ENCODE measurements at regions not wholly inside any gene's neighbourhood (a gene's known extent, or its start where the extent isn't known, plus 50 kb on each side); places are given as distances from the start of the nearest gene placed in this dataset.

DNA sequence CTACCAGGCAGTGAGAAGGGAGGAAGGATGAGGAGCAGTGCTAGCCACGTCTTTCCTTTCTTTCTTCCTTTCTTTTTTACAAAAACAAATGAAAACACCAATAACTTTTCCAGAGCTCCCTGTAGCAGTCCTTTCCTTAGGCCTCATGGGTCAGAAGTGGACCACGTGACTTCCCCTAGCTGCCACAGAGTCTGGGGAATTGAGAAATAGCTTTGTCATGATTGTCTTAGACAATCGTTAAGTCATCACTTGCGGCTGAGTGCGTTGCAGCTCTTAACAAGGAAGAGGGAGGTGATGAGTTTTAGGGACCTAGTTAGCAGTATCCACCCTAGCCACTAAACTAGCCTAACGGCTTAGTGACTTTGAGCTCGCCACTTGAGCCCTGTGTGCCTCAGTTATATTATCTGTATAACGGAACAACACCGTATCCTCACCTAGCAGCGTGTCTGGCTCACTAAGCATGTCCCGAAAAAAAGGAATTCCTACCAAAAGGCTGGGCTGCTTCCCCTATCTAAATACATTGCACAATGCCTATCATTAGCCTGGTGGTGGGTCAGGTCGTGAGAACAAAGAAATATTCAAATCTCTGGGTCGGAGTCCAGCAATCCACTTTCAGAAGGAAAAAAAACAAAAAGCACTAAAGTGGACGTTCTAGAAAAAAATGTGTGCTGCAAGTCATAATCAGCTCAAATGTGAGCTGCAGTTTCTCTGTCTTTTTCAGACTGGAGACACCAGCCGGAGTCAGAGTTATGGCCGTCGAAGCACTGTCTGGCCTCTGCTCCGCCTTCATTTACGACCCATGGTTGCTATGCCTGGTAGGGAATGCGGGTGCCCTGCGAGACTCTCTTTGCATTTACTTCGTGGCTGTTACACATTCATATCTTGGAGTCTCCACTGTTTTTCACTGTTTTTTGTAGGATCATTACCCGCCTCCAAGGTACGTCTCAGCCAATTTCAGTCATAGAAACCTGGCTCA is 338.5 kb upstream of the FOXK1 start:
- Mint-ChIP-seq H3K36me3 (ENCODE audit: low read depth) (peaks cover 36% of the 10 kb centered on the region), H3K9me3 (peaks cover 97% of the 10 kb centered on the region), H3K27me3 (ENCODE audit: insufficient read depth, low read depth, poor library complexity) (peaks cover 9% of the 10 kb centered on the region), H3K4me1 (no peaks in the 10 kb centered on the region), H3K27ac (no peak overlapping the region), H3K4me3 (no peak overlapping the region)
- Histone ChIP-seq H3K4me3 (no peak overlapping the region), H3K36me3 (ENCODE audit: insufficient read depth) (no peaks in the 10 kb centered on the region), H3K9me2 (ENCODE audit: insufficient read depth) (0 out of 2 replicates have a peak, but pooled peaks cover 4% of the 10 kb centered on the region), H3K27me3 (ENCODE audit: insufficient read depth) (no peaks in the 10 kb centered on the region), H4K20me1 (replicated peaks; ENCODE audit: insufficient read depth) (no peaks in the 10 kb centered on the region), H3K4me1 (ENCODE audit: insufficient read depth) (no peaks in the 10 kb centered on the region), H3F3A (replicated peaks; ENCODE audit: low read depth) (no peaks in the 10 kb centered on the region), H2AFZ (0 out of 2 replicates have a peak overlapping the region, but pooled peaks have one; percentile 52), H3K4me2 (no peak overlapping the region), H3K27ac (ENCODE audit: low read depth) (no peak overlapping the region), H3K79me2 (replicated peaks; ENCODE audit: insufficient read depth) (no peaks in the 10 kb centered on the region)
- no peak for DNase-seq (ENCODE audit: low spot score)
- TF ChIP-seq STAT1 (IDR thresholded peaks at IDR 0.05; ENCODE audit: unreplicated experiment) (no peak), CREB1 (CRISPR knock-in tag; IDR thresholded peaks at IDR 0.05; ENCODE audit: low read depth) (no peak), EZH2phosphoT487 (IDR thresholded peaks at IDR 0.05; ENCODE audit: unreplicated experiment) (no peak), POLR2AphosphoS5 (IDR thresholded peaks at IDR 0.05; ENCODE audit: low read depth) (no peak), ZNF331 (CRISPR knock-in tag; IDR thresholded peaks at IDR 0.05; ENCODE audit: low read depth) (no peak), ZNF114 (CRISPR knock-in tag; IDR thresholded peaks at IDR 0.05) (no peak), NANOG (IDR thresholded peaks at IDR 0.05; ENCODE audit: borderline replicate concordance) (no peak), JUNB (IDR thresholded peaks at IDR 0.05; ENCODE audit: unreplicated experiment) (no peak), EZH2 (IDR thresholded peaks at IDR 0.05; ENCODE audit: low read depth, unreplicated experiment) (no peak)
- TF ChIP-seq, protein P1, sequence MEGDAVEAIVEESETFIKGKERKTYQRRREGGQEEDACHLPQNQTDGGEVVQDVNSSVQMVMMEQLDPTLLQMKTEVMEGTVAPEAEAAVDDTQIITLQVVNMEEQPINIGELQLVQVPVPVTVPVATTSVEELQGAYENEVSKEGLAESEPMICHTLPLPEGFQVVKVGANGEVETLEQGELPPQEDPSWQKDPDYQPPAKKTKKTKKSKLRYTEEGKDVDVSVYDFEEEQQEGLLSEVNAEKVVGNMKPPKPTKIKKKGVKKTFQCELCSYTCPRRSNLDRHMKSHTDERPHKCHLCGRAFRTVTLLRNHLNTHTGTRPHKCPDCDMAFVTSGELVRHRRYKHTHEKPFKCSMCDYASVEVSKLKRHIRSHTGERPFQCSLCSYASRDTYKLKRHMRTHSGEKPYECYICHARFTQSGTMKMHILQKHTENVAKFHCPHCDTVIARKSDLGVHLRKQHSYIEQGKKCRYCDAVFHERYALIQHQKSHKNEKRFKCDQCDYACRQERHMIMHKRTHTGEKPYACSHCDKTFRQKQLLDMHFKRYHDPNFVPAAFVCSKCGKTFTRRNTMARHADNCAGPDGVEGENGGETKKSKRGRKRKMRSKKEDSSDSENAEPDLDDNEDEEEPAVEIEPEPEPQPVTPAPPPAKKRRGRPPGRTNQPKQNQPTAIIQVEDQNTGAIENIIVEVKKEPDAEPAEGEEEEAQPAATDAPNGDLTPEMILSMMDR (conservative IDR thresholded peaks at IDR 0.05; ENCODE audit: low read depth in 2 of 2), result no peak
- TF ChIP-seq, protein P2, sequence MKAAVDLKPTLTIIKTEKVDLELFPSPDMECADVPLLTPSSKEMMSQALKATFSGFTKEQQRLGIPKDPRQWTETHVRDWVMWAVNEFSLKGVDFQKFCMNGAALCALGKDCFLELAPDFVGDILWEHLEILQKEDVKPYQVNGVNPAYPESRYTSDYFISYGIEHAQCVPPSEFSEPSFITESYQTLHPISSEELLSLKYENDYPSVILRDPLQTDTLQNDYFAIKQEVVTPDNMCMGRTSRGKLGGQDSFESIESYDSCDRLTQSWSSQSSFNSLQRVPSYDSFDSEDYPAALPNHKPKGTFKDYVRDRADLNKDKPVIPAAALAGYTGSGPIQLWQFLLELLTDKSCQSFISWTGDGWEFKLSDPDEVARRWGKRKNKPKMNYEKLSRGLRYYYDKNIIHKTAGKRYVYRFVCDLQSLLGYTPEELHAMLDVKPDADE (IDR thresholded peaks at IDR 0.05), result no peak
- TF ChIP-seq, protein P3, sequence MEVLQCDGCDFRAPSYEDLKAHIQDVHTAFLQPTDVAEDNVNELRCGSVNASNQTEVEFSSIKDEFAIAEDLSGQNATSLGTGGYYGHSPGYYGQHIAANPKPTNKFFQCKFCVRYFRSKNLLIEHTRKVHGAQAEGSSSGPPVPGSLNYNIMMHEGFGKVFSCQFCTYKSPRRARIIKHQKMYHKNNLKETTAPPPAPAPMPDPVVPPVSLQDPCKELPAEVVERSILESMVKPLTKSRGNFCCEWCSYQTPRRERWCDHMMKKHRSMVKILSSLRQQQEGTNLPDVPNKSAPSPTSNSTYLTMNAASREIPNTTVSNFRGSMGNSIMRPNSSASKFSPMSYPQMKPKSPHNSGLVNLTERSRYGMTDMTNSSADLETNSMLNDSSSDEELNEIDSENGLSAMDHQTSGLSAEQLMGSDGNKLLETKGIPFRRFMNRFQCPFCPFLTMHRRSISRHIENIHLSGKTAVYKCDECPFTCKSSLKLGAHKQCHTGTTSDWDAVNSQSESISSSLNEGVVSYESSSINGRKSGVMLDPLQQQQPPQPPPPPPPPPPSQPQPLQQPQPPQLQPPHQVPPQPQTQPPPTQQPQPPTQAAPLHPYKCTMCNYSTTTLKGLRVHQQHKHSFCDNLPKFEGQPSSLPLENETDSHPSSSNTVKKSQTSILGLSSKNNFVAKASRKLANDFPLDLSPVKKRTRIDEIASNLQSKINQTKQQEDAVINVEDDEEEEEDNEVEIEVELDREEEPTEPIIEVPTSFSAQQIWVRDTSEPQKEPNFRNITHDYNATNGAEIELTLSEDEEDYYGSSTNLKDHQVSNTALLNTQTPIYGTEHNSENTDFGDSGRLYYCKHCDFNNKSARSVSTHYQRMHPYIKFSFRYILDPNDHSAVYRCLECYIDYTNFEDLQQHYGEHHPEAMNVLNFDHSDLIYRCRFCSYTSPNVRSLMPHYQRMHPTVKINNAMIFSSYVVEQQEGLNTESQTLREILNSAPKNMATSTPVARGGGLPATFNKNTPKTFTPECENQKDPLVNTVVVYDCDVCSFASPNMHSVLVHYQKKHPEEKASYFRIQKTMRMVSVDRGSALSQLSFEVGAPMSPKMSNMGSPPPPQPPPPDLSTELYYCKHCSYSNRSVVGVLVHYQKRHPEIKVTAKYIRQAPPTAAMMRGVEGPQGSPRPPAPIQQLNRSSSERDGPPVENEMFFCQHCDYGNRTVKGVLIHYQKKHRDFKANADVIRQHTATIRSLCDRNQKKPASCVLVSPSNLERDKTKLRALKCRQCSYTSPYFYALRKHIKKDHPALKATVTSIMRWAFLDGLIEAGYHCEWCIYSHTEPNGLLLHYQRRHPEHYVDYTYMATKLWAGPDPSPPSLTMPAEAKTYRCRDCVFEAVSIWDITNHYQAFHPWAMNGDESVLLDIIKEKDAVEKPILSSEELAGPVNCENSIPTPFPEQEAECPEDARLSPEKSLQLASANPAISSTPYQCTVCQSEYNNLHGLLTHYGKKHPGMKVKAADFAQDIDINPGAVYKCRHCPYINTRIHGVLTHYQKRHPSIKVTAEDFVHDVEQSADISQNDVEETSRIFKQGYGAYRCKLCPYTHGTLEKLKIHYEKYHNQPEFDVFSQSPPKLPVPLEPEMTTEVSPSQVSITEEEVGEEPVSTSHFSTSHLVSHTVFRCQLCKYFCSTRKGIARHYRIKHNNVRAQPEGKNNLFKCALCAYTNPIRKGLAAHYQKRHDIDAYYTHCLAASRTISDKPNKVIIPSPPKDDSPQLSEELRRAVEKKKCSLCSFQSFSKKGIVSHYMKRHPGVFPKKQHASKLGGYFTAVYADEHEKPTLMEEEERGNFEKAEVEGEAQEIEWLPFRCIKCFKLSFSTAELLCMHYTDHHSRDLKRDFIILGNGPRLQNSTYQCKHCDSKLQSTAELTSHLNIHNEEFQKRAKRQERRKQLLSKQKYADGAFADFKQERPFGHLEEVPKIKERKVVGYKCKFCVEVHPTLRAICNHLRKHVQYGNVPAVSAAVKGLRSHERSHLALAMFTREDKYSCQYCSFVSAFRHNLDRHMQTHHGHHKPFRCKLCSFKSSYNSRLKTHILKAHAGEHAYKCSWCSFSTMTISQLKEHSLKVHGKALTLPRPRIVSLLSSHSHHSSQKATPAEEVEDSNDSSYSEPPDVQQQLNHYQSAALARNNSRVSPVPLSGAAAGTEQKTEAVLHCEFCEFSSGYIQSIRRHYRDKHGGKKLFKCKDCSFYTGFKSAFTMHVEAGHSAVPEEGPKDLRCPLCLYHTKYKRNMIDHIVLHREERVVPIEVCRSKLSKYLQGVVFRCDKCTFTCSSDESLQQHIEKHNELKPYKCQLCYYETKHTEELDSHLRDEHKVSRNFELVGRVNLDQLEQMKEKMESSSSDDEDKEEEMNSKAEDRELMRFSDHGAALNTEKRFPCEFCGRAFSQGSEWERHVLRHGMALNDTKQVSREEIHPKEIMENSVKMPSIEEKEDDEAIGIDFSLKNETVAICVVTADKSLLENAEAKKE (CRISPR knock-in tag; IDR thresholded peaks at IDR 0.05), result no peak
- TF ChIP-seq, protein P4, sequence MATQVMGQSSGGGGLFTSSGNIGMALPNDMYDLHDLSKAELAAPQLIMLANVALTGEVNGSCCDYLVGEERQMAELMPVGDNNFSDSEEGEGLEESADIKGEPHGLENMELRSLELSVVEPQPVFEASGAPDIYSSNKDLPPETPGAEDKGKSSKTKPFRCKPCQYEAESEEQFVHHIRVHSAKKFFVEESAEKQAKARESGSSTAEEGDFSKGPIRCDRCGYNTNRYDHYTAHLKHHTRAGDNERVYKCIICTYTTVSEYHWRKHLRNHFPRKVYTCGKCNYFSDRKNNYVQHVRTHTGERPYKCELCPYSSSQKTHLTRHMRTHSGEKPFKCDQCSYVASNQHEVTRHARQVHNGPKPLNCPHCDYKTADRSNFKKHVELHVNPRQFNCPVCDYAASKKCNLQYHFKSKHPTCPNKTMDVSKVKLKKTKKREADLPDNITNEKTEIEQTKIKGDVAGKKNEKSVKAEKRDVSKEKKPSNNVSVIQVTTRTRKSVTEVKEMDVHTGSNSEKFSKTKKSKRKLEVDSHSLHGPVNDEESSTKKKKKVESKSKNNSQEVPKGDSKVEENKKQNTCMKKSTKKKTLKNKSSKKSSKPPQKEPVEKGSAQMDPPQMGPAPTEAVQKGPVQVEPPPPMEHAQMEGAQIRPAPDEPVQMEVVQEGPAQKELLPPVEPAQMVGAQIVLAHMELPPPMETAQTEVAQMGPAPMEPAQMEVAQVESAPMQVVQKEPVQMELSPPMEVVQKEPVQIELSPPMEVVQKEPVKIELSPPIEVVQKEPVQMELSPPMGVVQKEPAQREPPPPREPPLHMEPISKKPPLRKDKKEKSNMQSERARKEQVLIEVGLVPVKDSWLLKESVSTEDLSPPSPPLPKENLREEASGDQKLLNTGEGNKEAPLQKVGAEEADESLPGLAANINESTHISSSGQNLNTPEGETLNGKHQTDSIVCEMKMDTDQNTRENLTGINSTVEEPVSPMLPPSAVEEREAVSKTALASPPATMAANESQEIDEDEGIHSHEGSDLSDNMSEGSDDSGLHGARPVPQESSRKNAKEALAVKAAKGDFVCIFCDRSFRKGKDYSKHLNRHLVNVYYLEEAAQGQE (IDR thresholded peaks at IDR 0.05; ENCODE audit: unreplicated experiment), result no peak
- ATAC-seq, result no peak
